Upper lobe of left lung (tissue), 6 donors: ENCODE measurements at regions not wholly inside any gene's neighbourhood (a gene's known extent, or its start where the extent isn't known, plus 50 kb on each side); places are given as distances from the start of the nearest gene placed in this dataset.

Source experiments
- ATAC-seq, 2 donors: fragments of 200-7000 bp; cut with Tn5 transposase; one replicate each; pipeline ENCODE4 v1.9.1; 2022; ENCODE audit warnings: mild to moderate bottlenecking in 2 of 2, moderate library complexity in 2 of 2; ENCODE audit not compliant: low FRiP score in 2 of 2
- DNase-seq, 2 donors: peaks; one replicate each; pipeline ENCODE4 v3.0.0-alpha.2; 2019 to 2020
- H3K27ac ChIP-seq, 4 donors: fragments of 200-600 bp; sonication (generic); one replicate each; pipeline ENCODE4 v1.5.1; 2016 to 2019
- H3K27me3 ChIP-seq, 4 donors: fragments of 200-600 bp; sonication (generic); one replicate each; pipeline ENCODE4 v1.5.1; 2017 to 2019
- H3K36me3 ChIP-seq, 4 donors: fragments of 200-600 bp; sonication (generic); one replicate each; pipeline ENCODE4 v1.5.1; 2016 to 2019
- H3K4me1 ChIP-seq, 4 donors: fragments of 200-600 bp; sonication (generic); one replicate each; pipeline ENCODE4 v1.5.1; 2018 to 2019
- H3K4me3 ChIP-seq, 4 donors: fragments of 200-600 bp; sonication (generic); one replicate each; pipeline ENCODE4 v1.5.1; 2017 to 2019; ENCODE audit warnings: mild to moderate bottlenecking in 2 of 4, moderate library complexity in 1 of 4
- H3K9me3 ChIP-seq, 4 donors: fragments of 200-600 bp; sonication (generic); one replicate each; pipeline ENCODE4 v1.5.1; 2018 to 2019
- EP300 ChIP-seq, 4 donors: sonication (generic); formaldehyde crosslinking; IDR thresholded peaks; one replicate each; pipeline ENCODE4 v1.5.1; 2017; ENCODE audit warnings: antibody characterized with exemption in 4 of 4, control low read depth in 2 of 4
- POLR2A ChIP-seq, 4 donors: fragments of 450-650 bp; IDR thresholded peaks; one replicate each; pipeline ENCODE4 v1.5.1; 2016 to 2017; ENCODE audit warnings: antibody characterized with exemption in 4 of 4, mild to moderate bottlenecking in 2 of 4
- POLR2AphosphoS5 ChIP-seq, 2 donors: sonication (generic); formaldehyde crosslinking; IDR thresholded peaks; one replicate each; pipeline ENCODE4 v1.5.1; 2017; ENCODE audit warnings: antibody characterized with exemption in 2 of 2
- WGBS, 2 donors: methylation state at CpG; one replicate each; pipeline ENCODE4 v1.1.5; 2017 to 2018; 5-methylcytosine and 5-hydroxymethylcytosine counted together
- TF ChIP-seq, protein P1 (sequence below), 6 experiments: fragments of 450-650 bp in 4 of 6; fragments of 200-600 bp in 2 of 6; sonication (generic) in 2 of 6; IDR thresholded peaks; one replicate each; pipeline ENCODE4 v1.5.1; 2016 to 2019; ENCODE audit warnings: antibody characterized with exemption in 6 of 6
- donor health status: DM: no; HTN: no; CAD: no; lungs with moderate emphysema.
- donor health status: DM: no; HTN: yes; CAD: no; lungs with severe emphysema.

DNA sequence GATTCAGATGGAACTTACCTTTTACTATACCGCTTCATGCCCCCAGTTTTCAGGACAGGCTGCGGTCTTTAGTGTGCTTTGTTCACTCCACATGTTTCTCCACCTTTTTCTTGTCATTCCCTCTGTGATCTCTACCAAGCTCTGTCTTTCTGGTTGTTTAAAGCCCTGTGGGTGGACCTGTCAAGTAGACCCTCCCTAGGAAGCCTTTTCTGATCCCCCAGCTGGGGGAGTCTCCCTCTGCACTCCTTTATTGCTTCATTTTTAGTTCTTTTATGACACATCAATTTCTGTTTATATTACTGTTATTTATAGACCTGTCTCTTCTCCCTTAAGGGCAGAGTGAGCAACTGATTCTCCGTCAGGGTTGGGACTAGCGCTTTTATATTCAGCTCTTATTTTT is 150.2 kb downstream of the C4orf33 start:
- no peaks in the 10 kb centered on the region for H3K27me3 ChIP-seq
- TF ChIP-seq EP300 (IDR thresholded peaks at IDR 0.05) (no peak), POLR2AphosphoS5 (IDR thresholded peaks at IDR 0.05) (no peak), POLR2A (IDR thresholded peaks at IDR 0.05) (no peak)
- TF ChIP-seq, protein P1, sequence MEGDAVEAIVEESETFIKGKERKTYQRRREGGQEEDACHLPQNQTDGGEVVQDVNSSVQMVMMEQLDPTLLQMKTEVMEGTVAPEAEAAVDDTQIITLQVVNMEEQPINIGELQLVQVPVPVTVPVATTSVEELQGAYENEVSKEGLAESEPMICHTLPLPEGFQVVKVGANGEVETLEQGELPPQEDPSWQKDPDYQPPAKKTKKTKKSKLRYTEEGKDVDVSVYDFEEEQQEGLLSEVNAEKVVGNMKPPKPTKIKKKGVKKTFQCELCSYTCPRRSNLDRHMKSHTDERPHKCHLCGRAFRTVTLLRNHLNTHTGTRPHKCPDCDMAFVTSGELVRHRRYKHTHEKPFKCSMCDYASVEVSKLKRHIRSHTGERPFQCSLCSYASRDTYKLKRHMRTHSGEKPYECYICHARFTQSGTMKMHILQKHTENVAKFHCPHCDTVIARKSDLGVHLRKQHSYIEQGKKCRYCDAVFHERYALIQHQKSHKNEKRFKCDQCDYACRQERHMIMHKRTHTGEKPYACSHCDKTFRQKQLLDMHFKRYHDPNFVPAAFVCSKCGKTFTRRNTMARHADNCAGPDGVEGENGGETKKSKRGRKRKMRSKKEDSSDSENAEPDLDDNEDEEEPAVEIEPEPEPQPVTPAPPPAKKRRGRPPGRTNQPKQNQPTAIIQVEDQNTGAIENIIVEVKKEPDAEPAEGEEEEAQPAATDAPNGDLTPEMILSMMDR (IDR thresholded peaks at IDR 0.05): no peak
- ATAC-seq: no peak
- WGBS, 2 donors: 84 to 92% methylated on average over 4 of the region's 4 CpGs
- no peak overlapping the region for H3K4me3 ChIP-seq
- no peaks in the 10 kb centered on the region for H3K9me3 ChIP-seq
- no peak for DNase-seq
- no peak overlapping the region for H3K27ac ChIP-seq
- no peaks in the 10 kb centered on the region for H3K36me3 ChIP-seq
- H3K4me1 ChIP-seq: no peaks in the 10 kb centered on the region

DNA sequence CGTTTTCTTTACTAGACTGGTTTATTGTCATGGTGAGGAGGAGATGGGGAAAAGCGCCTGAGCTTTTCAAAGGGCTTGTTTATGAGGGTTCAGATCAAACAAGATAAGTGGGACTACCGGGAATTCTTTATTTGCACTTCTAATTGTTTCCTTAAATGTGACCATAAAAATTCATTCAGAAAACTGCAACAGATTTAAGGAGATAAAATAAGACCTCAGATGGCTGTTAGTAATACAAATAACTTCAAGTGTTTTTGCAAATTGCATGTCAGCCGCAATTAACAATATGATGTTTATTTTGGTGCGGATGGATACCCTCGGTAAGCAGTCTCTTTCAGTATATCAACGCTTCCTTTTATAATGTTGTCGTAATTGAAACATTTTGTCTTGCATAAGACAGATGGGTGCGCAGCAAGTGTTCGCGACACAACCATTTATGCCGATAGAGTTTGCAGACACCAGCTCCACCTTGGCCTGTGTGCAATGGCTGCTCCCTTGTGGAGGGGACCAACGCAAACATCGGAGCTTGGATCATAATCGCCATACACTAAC is 151.0 kb downstream of the C4orf33 start:
- no peaks in the 10 kb centered on the region for H3K4me1 ChIP-seq
- H3K27me3 ChIP-seq: no peaks in the 10 kb centered on the region
- TF ChIP-seq POLR2A (IDR thresholded peaks at IDR 0.05) (no peak), EP300 (IDR thresholded peaks at IDR 0.05) (no peak), POLR2AphosphoS5 (IDR thresholded peaks at IDR 0.05) (no peak)
- TF ChIP-seq, protein P1 (IDR thresholded peaks at IDR 0.05): no peak
- ATAC-seq (no peak), DNase-seq (no peak)
- H3K36me3 ChIP-seq: no peaks in the 10 kb centered on the region
- no peak overlapping the region for H3K4me3 ChIP-seq
- H3K9me3 ChIP-seq: no peaks in the 10 kb centered on the region
- 64 to 73% methylated on average over 15 of the region's 15 CpGs for WGBS, 2 donors
- H3K27ac ChIP-seq: no peak overlapping the region

DNA sequence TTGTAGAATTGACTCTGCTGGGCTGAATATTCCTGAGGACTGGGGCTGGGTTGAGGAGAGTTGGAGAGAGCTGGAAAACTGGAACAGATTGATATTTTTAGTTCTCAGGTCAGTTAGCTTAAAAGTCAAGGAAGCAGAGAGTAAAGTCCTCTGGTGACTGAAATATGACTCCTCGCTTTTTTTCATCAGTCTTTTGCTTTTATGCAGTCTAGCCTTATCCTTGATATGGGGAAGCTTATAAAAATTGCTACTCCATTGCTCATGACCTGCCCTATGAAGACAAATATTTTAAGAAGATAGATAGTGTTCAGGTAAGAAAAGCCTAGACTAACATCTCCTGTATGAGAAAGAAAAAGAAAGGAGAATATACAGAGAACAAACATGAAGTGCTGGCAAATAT is 152.7 kb downstream of the C4orf33 start:
- ATAC-seq (no peak), DNase-seq (no peak)
- no peaks in the 10 kb centered on the region for H3K9me3 ChIP-seq
- H3K27me3 ChIP-seq: no peaks in the 10 kb centered on the region
- H3K27ac ChIP-seq: no peak overlapping the region
- H3K4me3 ChIP-seq: no peak overlapping the region
- TF ChIP-seq EP300 (IDR thresholded peaks at IDR 0.05) (no peak), POLR2A (IDR thresholded peaks at IDR 0.05) (no peak), POLR2AphosphoS5 (IDR thresholded peaks at IDR 0.05) (no peak)
- TF ChIP-seq, protein P1 (IDR thresholded peaks at IDR 0.05): no peak
- 81 to 97% methylated on average over 1 of the region's 1 CpG for WGBS, 2 donors
- no peaks in the 10 kb centered on the region for H3K36me3 ChIP-seq
- H3K4me1 ChIP-seq: no peaks in the 10 kb centered on the region

DNA sequence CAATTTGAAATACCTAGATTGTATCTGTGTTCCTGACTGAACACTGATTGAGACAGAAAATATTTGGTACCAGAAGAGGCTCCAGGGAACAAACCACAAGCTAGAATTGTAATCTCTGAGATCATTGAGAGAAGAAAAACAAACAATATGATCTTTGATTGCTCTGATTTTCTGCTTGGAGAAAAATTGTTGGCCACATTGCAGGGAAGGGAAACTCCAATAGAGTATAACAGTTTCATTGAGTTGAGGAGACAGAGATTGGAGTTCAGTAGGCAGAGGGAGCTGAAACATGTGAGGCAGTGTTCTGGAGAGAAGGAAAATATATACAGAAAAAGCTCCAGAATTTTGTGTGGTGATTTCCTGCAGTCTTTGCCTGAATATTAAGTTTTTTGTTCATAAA is 158.2 kb downstream of the C4orf33 start:
- H3K36me3 ChIP-seq: no peaks in the 10 kb centered on the region
- H3K4me1 ChIP-seq: no peaks in the 10 kb centered on the region
- no peaks in the 10 kb centered on the region for H3K27me3 ChIP-seq
- H3K4me3 ChIP-seq: no peak overlapping the region
- no peaks in the 10 kb centered on the region for H3K9me3 ChIP-seq
- no peak for DNase-seq
- no peak for TF ChIP-seq POLR2AphosphoS5 (IDR thresholded peaks at IDR 0.05)
- no peak for TF ChIP-seq POLR2A (IDR thresholded peaks at IDR 0.05)
- TF ChIP-seq EP300 (IDR thresholded peaks at IDR 0.05): no peak
- TF ChIP-seq, protein P1 (IDR thresholded peaks at IDR 0.05): no peak
- no peak for ATAC-seq
- H3K27ac ChIP-seq: no peak overlapping the region

DNA sequence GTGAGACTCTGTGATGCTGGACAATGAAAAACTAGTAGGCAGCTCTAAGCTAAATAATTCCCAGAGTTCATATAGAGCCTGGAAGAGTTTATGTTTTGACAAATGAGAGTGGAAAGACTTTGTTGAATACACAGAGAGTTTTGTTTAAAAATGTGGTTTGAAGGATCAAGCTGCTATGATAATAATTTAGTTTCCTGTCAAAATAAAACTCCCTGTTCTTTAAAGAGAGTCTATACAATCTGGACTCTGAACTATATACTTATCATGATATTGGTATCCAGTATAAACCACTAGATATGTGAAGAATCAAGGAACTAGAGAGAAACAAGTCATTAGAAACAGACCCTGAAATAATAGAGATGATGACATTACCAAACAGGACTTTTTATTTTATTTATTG is 158.6 kb downstream of the C4orf33 start:
- H3K4me1 ChIP-seq: no peaks in the 10 kb centered on the region
- no peak for TF ChIP-seq POLR2AphosphoS5 (IDR thresholded peaks at IDR 0.05)
- no peak for TF ChIP-seq POLR2A (IDR thresholded peaks at IDR 0.05)
- TF ChIP-seq, protein P1 (IDR thresholded peaks at IDR 0.05): no peak
- TF ChIP-seq EP300 (IDR thresholded peaks at IDR 0.05): no peak
- H3K4me3 ChIP-seq: no peak overlapping the region
- H3K9me3 ChIP-seq: no peaks in the 10 kb centered on the region
- H3K27me3 ChIP-seq: no peaks in the 10 kb centered on the region
- no peak for ATAC-seq
- H3K27ac ChIP-seq: no peak overlapping the region
- H3K36me3 ChIP-seq: no peaks in the 10 kb centered on the region
- no peak for DNase-seq
